Omental fat pad (tissue), 3 donors: ENCODE measurements at regions not wholly inside any gene's neighbourhood (a gene's known extent, or its start where the extent isn't known, plus 50 kb on each side); places are given as distances from the start of the nearest gene placed in this dataset. TPM values are rescaled to one million over a fixed set of nuclear protein-coding genes. Genes with fewer than 3 reads are reported as not detected.

Source experiments
- ATAC-seq: fragments of 150-250 bp; one replicate; pipeline ENCODE4 v1.9.1; 2016; ENCODE audit warnings: mild to moderate bottlenecking, moderate library complexity; ENCODE audit not compliant: low FRiP score
- DNase-seq: peaks from one replicate; pipeline ENCODE4 v3.0.0-alpha.2; 2019; ENCODE audit warnings: low spot score
- CTCF ChIP-seq, 3 donors: fragments of 450-650 bp; IDR thresholded peaks; one replicate each; pipeline ENCODE4 v1.5.1; 2016 to 2017; ENCODE audit warnings: antibody characterized with exemption in 3 of 3, mild to moderate bottlenecking in 3 of 3, moderate library complexity in 2 of 3
- small RNA-seq: library from RNA; depleted of rRNA; stranded (forward); fragments of <200 nt; gene quantifications from one replicate; pipeline ENCODE3, GENCODE V24; 2016

GRCh38 chr2:16000642-16001041, 60.3 kb downstream of the MYCN start:
- ATAC-seq (no peak), DNase-seq (no peak)
- no peak for TF ChIP-seq CTCF (IDR thresholded peaks at IDR 0.05)

GRCh38 chr2:15999596-16000469, 59.5 kb downstream of the MYCN start:
- no peak for TF ChIP-seq CTCF (IDR thresholded peaks at IDR 0.05)
- DNase-seq = no peak
- no peak for ATAC-seq

- ATAC-seq (no peak), DNase-seq (no peak)
- TF ChIP-seq CTCF (IDR thresholded peaks at IDR 0.05) = no peak
Measured at GRCh38 chr2:15997728-15998280, 57.5 kb downstream of the MYCN start.

GRCh38 chr2:15996536-15997423, 56.4 kb downstream of the MYCN start:
- no peak for TF ChIP-seq CTCF (IDR thresholded peaks at IDR 0.05)
- DNase-seq (no peak), ATAC-seq (no peak)

Small RNA genes lying in the stretch of these regions (small RNA-seq; reads per million reads assigned to genes)
- gene AC174048.1 (not detected), gene RF00561 (not detected)
